Central memory CD8-positive, alpha-beta T cell (primary cell): ENCODE measurements at regions not wholly inside any gene's neighbourhood (a gene's known extent, or its start where the extent isn't known, plus 50 kb on each side); places are given as distances from the start of the nearest gene placed in this dataset.

ENCODE experiments used
- ATAC-seq: fragments of 150-1000 bp; cut with Tn5 transposase; replicated peaks from 2 replicates; pipeline ENCODE4 v1.10.0; 2022; ENCODE audit warnings: mild to moderate bottlenecking, moderate FRiP score, moderate number of reproducible peaks; ENCODE audit not compliant: poor library complexity, severe bottlenecking; ENCODE audit errors: extremely low read depth
- DNase-seq, 2 donors: peaks; one replicate each; pipeline ENCODE4 v3.0.0; 2021; ENCODE audit warnings: low spot score in 2 of 2
- H3K27ac Mint-ChIP-seq: one replicate; pipeline ENCODE4 v1.8.0; 2022; ENCODE audit warnings: low read depth, mild to moderate bottlenecking, moderate library complexity, mixed read lengths
- H3K27me3 Mint-ChIP-seq: one replicate; pipeline ENCODE4 v1.8.0; 2022; ENCODE audit warnings: mixed read lengths
- H3K36me3 Mint-ChIP-seq: one replicate; pipeline ENCODE4 v1.8.0; 2022; ENCODE audit warnings: mild to moderate bottlenecking, moderate library complexity, mixed read lengths; ENCODE audit not compliant: insufficient read depth
- H3K4me1 Mint-ChIP-seq: one replicate; pipeline ENCODE4 v1.8.0; 2022; ENCODE audit warnings: mixed read lengths
- H3K4me3 Mint-ChIP-seq: one replicate; pipeline ENCODE4 v1.8.0; 2022; ENCODE audit warnings: mild to moderate bottlenecking, moderate library complexity, mixed read lengths
- H3K9me3 Mint-ChIP-seq: one replicate; pipeline ENCODE4 v1.8.0; 2022; ENCODE audit warnings: mixed read lengths

GRCh38 chr9:135339378-135339973 lies 140.1 kb upstream of the PPP1R26 start:
- Mint-ChIP-seq H3K4me1 (no peaks in the 10 kb centered on the region), H3K36me3 (no peaks in the 10 kb centered on the region), H3K4me3 (no peak overlapping the region), H3K27me3 (peaks cover 3% of the 10 kb centered on the region), H3K9me3 (no peaks in the 10 kb centered on the region), H3K27ac (no peak overlapping the region)
- ATAC-seq (no peak), DNase-seq (no peak)

- Mint-ChIP-seq H3K4me3 (no peak overlapping the region), H3K36me3 (no peaks in the 10 kb centered on the region), H3K4me1 (no peaks in the 10 kb centered on the region), H3K27me3 (peaks cover 10% of the 10 kb centered on the region), H3K27ac (no peak overlapping the region), H3K9me3 (no peaks in the 10 kb centered on the region)
- ATAC-seq (no peak), DNase-seq (no peak)
These were observed 139.4 kb upstream of the PPP1R26 start for GRCh38 chr9:135340143-135340655.

DNA sequence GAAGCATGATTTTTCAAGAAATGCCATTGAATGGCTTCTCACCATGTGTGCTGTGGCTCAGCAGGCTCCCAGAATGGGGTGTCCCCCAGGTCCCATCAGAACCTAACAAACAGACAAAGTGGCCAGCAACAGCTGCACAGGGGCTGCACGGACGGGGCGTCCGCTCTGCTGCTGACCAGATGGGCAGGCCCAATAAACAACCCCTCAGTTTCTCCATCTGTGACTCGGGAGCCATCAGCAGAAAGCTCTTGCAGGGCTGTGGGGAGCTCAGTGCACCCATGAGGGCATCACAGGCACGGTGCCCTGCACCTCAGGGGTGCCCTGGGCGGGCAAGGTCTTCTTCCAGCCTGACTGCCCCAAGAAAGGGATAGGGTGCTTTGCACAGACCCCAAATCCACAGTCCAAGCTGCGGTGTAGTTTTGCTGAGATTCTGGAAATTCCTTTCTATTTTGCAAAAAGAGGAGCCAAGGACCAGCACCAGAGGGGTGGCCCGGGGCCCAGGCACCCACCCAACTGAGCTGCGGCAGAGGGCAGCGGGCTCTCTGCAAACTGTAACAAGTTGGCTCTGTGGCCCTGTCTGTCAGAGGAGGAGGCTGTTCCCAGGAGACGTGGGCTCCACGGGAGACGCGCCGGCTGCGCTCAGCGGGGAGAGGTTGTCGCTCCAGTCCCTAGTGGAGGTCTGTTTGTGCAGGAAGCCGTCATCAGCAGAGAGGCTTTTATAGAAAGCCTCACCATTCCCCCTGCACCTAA lies 138.7 kb upstream of the PPP1R26 start:
- ATAC-seq (no peak), DNase-seq (no peak)
- peaks cover 13% of the 10 kb centered on the region for H3K27me3 Mint-ChIP-seq
- H3K4me1 Mint-ChIP-seq = no peaks in the 10 kb centered on the region
- no peak overlapping the region for H3K4me3 Mint-ChIP-seq
- H3K9me3 Mint-ChIP-seq = no peaks in the 10 kb centered on the region
- H3K36me3 Mint-ChIP-seq = no peaks in the 10 kb centered on the region
- no peak overlapping the region for H3K27ac Mint-ChIP-seq

- no peak for DNase-seq
- H3K4me3 Mint-ChIP-seq = no peak overlapping the region
- no peak overlapping the region for H3K27ac Mint-ChIP-seq
- H3K27me3 Mint-ChIP-seq = peaks cover 13% of the 10 kb centered on the region
- H3K4me1 Mint-ChIP-seq = no peaks in the 10 kb centered on the region
- ATAC-seq = no peak
- no peaks in the 10 kb centered on the region for H3K9me3 Mint-ChIP-seq
- H3K36me3 Mint-ChIP-seq = no peaks in the 10 kb centered on the region
These were observed 137.9 kb upstream of the PPP1R26 start for GRCh38 chr9:135341612-135342169.

DNA sequence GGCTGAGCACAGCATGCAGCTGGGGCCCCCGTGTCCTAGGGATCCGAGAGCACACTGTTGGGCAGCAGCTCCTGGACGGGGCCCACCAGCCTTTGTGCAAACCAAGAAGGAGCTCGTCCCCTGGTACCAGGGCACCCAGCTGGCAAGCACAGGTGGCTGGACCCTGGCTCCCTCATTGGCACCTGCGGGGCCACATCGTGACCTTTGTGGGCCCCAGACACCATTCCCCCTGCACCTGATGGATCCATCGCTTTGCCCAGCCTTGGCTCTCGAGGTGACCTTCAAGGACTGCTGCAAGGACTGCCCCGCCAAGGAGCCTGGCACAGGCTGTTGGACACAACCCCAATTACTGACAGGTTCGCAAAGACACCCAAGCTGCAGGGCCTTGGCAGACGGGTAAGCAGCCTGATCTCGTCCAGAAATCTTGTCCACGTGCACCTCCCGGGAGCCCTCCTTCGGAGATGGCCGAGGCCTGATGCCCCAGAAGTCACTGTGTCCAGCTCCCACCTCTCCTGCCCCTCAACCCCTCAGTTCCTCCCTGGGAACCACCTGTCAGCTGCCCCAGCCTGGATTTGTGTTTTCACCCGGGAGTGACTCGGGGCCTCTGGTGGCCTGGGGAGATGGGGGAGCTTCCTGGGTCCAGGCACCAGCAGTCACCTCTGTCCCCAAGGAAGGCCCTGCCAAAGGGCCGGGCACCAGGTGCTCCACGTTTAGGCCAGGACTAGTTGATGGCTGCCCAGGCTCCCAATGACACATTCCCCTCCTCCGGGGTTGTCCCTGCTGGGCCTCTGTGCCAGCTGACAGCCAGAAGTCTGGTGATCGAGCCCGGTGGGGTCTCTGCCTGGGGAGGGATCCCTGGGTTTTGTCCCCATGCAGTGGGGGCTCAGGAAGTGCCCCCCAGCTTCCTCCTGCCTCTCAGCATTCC lies 137.1 kb upstream of the PPP1R26 start:
- H3K4me3 Mint-ChIP-seq = no peak overlapping the region
- no peaks in the 10 kb centered on the region for H3K36me3 Mint-ChIP-seq
- H3K27ac Mint-ChIP-seq = no peak overlapping the region
- H3K27me3 Mint-ChIP-seq = peaks cover 21% of the 10 kb centered on the region
- no peak for DNase-seq
- no peaks in the 10 kb centered on the region for H3K4me1 Mint-ChIP-seq
- no peak for ATAC-seq
- H3K9me3 Mint-ChIP-seq = no peaks in the 10 kb centered on the region

DNA sequence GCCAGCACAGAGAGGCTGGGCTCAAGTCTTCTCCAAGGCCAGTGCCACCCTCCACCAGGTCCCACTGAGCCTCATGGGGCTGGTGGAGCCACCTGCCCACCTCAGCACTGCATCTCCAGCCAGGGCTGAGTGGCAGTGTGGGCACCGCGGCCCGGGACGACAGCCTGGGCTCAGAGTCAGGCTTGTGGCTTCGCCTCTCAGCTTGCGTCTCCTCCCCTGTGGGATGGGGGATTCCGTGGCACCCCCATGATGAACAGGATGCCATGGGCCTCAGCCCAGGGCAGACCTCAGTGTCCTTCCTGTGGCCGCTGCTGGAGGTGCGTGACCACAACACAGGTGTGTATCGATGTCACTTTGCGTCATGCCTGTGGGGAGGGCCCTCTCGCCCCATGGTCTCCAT lies 136.4 kb upstream of the PPP1R26 start:
- no peak for ATAC-seq
- H3K9me3 Mint-ChIP-seq = no peaks in the 10 kb centered on the region

DNA sequence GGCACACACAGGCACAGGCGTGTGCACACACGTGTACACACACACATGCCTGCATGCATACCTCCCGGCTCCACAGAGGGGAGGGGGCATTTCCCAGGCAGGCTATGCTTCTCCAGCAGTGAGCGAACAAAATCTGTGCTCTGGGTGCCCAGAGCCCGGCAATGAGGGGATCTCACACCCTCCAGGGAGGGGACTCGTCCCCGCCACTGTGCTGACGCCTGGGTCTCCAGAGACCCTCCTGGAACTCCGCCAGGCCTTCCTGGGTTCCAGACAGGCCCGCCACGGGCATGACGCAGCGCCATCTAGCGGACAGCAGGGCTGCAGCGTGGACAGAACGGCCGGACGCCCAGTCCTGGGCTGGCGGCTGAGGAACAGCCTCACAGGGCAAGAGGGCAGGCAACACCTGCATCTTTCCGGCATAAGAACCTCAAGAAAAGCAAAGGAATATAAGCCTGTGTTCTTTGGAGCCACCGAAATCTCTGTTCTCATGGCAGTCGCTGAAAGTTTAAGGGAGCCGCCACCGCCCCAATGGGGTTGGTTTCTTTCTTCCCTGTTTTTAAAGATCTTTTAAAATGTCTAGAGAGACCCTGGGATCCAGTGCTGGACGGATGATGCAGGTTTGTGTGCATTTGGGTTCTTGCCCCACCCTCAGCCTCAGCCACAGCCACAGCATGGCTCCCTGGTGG lies 135.6 kb upstream of the PPP1R26 start:
- peaks cover 25% of the 10 kb centered on the region for H3K27me3 Mint-ChIP-seq
- no peak overlapping the region for H3K27ac Mint-ChIP-seq

More for the DNA sequence above, 136.4 kb upstream of the PPP1R26 start:
- no peaks in the 10 kb centered on the region for H3K36me3 Mint-ChIP-seq
- H3K27me3 Mint-ChIP-seq = peaks cover 25% of the 10 kb centered on the region
- H3K4me3 Mint-ChIP-seq = no peak overlapping the region
- H3K27ac Mint-ChIP-seq = no peak overlapping the region
- no peaks in the 10 kb centered on the region for H3K4me1 Mint-ChIP-seq
- DNase-seq = no peak

DNA sequence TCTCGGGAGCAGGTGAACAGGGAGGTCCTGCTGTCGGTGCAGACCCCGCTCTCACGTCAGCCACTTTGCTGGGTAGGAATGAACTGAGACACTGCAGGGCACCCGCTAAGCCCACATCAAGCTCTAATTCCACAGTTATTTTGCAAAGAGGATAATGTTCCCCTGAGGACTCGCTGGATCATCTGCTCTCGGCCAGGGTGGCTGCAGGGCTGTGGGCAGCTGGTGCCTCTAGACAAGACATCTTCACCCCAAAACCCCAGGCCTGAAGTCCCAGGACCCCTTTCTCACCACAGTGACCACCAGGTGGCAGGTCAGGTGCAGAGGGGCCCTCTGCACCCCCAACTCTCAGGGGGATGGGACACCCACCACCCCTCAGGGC lies 135.1 kb upstream of the PPP1R26 start:
- H3K9me3 Mint-ChIP-seq = no peaks in the 10 kb centered on the region
- H3K36me3 Mint-ChIP-seq = no peaks in the 10 kb centered on the region
- ATAC-seq = no peak
- peaks cover 26% of the 10 kb centered on the region for H3K27me3 Mint-ChIP-seq
- no peaks in the 10 kb centered on the region for H3K4me1 Mint-ChIP-seq
- no peak for DNase-seq
- H3K27ac Mint-ChIP-seq = no peak overlapping the region
- H3K4me3 Mint-ChIP-seq = no peak overlapping the region

More for the DNA sequence above, 135.6 kb upstream of the PPP1R26 start:
- Mint-ChIP-seq H3K9me3 (no peaks in the 10 kb centered on the region), H3K4me3 (no peak overlapping the region), H3K36me3 (no peaks in the 10 kb centered on the region), H3K4me1 (no peaks in the 10 kb centered on the region)
- DNase-seq = peak in 1 of 2 donors; percentile 20
- ATAC-seq = no peak

DNA sequence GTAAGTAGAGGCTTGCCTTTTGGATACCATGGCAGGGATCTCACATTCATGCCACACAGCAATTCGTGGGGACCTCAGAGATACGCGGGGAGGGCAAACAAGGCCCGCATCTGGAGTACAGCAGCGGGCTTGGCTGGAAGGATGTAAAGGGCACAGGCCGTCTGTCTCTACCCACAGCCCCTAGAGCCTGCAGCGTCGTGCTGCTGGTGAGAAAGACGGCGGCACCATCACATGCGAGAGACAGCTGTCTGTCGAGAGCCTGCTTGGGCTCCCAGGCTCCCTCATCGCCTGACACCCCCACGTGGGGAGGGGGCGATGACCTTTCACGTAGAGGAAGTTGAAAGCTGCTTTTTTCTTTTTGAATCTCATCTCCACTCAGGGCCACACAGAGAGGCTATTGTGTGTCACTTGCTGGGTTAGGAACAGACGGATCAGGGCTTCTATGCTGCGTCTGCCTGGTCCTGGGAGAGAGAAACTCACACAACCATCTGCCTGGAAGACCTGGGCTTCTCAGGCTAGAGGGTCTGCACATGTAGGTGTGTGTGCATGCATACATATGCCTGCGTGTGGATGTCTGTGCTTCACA lies 134.6 kb upstream of the PPP1R26 start:
- ATAC-seq (no peak), DNase-seq (no peak)
- no peaks in the 10 kb centered on the region for H3K9me3 Mint-ChIP-seq
- no peaks in the 10 kb centered on the region for H3K36me3 Mint-ChIP-seq
- H3K27ac Mint-ChIP-seq = no peak overlapping the region
- H3K4me3 Mint-ChIP-seq = no peak overlapping the region
- H3K27me3 Mint-ChIP-seq = peaks cover 31% of the 10 kb centered on the region
- no peaks in the 10 kb centered on the region for H3K4me1 Mint-ChIP-seq

DNA sequence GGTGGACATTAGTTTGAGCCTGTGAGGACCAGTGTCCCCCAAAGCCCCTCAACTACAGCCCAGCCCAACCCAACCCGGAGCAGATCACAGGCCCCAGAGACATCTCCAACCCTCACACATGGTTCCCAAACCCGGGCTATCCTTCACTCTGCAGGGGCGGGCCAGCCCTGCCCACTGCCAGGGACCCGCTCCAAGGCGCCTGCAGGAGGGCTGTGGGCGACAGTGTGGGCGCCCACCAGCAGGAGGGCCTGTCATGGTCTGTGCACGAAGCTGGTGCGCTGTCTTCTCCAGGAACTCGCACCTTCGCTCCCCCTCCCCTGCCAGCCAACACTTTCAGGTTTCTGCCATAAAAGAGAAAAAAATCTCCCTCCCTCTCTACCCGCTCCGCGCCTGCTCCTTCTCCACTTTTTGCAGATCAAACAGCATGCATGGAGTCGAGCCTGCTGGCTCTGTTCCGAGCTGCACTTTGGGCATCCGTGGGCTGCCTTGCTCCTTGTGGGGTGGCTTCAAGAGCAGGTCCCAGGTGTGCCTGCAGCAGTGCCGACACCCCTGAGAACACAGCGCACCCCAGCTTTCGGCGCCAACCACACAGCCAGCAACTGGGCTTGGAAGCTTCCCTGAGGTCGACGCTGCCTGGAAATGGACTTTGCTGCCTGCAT lies 133.7 kb upstream of the PPP1R26 start:
- ATAC-seq (no peak), DNase-seq (no peak)
- Mint-ChIP-seq H3K27me3 (peaks cover 34% of the 10 kb centered on the region), H3K9me3 (no peaks in the 10 kb centered on the region), H3K4me3 (no peak overlapping the region), H3K4me1 (no peaks in the 10 kb centered on the region), H3K36me3 (no peaks in the 10 kb centered on the region), H3K27ac (no peak overlapping the region)

DNA sequence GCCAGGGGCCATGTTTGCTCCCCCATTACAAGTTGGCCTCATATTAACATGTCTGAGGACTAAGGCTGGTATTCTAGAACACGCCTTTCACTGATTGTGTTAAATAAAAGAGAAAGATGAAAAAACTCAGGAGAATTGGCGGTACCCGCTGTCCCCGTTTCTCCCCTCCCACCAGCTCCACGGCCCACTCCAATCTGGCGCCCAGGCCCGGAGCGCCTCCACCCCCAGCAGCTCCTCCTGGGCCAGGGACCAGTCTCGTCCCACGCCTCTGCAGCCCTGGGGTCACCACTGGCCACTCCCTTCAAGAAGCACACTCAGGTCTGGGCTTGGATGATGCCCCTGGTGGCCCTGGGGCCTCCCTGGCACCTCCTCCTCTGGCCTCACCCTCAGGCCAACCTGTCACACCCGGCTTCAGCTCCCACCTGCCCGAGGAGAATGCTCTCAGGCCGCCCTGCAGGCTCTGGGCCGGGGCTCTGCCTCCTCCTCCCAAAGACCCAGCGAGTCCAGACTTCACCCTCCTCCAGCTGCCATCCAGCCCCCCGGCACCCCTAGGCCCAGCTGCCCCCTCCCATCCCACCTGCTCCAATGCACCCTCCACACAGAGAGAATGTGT lies 133.0 kb upstream of the PPP1R26 start:
- DNase-seq (no peak), ATAC-seq (no peak)
- Mint-ChIP-seq H3K9me3 (no peaks in the 10 kb centered on the region), H3K36me3 (no peaks in the 10 kb centered on the region), H3K4me1 (no peaks in the 10 kb centered on the region), H3K27me3 (peaks cover 41% of the 10 kb centered on the region), H3K27ac (no peak overlapping the region), H3K4me3 (no peak overlapping the region)
